ENCODE measurements at regions not wholly inside any gene's neighbourhood (a gene's known extent, or its start where the extent isn't known, plus 50 kb on each side); places are given as distances from the start of the nearest gene placed in this dataset.

GRCh38 chr9:23573800-23574199 is 252.2 kb downstream of the ELAVL2 start:
- TF ChIP-seq CTCF (IDR thresholded peaks at IDR 0.05; ENCODE audit: low read depth, low read length) = no peak
- no peak for TF ChIP-seq POLR2A (IDR thresholded peaks at IDR 0.05; ENCODE audit: extremely low read depth, insufficient read length)
- no peak for TF ChIP-seq MAX (IDR thresholded peaks at IDR 0.05; ENCODE audit: low read depth, low read length)
